GM11168 (cell line): ENCODE measurements at regions not wholly inside any gene's neighbourhood (a gene's known extent, or its start where the extent isn't known, plus 50 kb on each side); places are given as distances from the start of the nearest gene placed in this dataset.

Experiments used
- in situ Hi-C: fragments of 300-500 bp; cut with MboI; formaldehyde crosslinking; loops from one replicate; pipeline ENCODE4 v1.12.0; 2022; ENCODE audit warnings: low sequenced_read_pairs; ENCODE audit not compliant: unreplicated experiment

DNA sequence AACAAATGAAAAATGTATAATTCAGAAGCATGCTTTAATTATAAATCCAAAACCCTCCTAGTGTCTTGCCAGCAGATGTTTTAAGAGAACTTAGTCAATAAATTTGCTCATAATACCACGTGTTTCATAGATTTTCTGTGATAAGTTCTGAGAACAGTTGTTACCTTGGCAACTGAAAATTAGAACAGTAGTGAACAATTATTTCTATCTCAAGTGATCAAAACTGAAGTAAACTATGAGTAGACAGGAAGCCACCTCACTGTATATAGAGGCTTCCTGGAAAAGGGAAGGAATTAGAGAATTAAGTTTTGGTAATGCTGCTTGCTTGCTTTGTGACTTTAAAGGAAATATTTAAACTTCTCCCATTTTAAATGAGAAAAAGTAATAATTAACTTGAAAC, 266.0 kb upstream of the ANO3 start:
- in situ Hi-C loops = no loop called here

DNA sequence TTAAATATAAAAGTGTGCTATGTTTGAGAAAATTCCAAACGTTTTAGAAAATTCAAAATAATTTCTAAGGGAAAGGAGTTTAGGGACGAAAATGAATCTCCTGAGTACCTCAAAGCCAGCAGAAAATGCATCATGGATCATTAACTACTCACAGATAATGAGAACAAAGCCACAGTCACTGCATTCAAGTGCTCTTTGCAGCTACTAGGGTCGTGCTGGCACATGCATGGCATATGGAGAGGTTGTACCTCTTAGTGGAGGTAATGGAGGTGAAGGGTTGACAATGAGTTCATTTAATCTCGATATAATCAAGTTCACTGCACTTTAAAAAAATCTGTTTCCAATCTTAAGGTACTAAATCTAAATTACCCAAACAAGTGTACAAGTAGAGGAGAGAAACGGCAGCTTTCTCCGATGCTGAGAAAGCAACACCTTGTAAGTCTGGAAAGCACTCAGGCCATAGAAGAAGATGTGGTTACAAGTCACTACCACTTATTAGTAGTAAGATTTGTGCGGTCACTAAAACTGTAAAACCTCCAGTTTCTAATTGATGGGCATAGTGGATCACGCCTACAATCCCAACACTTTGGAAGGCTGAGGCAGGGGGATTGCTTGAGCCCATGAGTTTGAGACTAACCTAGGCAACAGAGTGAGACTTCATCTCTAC, 261.1 kb upstream of the ANO3 start:
- in situ Hi-C loops = no loop called here

DNA sequence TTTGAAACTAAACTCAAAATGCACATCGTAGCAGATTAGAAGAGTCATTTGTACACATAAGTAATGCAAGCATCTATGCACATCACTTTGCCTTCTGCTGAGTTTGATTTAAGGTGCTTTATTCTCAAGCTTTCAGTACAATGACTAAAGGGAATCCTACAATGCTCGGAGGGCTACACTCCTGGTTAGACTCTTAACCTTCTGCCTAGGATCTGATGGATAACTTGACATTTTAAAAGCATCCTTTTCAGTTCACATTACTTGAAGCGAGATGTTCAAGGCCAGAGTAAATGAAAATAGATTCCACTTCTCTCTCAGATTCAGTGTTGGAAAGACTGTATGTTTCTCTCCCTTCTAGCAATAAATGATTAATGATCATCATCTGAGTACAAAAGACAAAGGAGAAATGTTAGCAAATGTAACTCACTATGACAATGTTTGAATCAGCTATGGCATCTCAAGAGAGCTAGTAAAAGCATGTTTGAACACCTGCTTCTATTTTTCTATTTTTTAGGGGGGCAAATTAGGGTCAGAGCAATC, 259.2 kb upstream of the ANO3 start:
- in situ Hi-C loops = no loop called here

DNA sequence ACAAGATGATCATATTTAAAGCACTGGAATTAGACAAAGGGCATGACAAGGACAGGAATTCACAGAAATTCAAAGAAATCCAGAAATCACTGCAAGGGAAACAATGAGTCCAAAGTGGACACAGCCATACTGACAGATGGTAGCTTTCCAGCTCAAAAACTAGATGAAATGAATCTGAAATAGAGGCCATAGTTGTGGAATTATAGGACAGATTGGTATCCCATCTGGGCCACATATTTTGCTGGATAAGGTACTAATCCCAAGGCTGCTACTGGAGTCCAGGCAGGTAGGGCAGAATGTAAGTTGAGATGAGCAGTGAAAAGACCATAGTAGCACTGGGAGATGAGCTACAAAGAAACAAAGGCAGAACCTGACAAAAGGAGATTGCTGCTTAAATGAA, 258.3 kb upstream of the ANO3 start:
- in situ Hi-C loops = no loop called here

DNA sequence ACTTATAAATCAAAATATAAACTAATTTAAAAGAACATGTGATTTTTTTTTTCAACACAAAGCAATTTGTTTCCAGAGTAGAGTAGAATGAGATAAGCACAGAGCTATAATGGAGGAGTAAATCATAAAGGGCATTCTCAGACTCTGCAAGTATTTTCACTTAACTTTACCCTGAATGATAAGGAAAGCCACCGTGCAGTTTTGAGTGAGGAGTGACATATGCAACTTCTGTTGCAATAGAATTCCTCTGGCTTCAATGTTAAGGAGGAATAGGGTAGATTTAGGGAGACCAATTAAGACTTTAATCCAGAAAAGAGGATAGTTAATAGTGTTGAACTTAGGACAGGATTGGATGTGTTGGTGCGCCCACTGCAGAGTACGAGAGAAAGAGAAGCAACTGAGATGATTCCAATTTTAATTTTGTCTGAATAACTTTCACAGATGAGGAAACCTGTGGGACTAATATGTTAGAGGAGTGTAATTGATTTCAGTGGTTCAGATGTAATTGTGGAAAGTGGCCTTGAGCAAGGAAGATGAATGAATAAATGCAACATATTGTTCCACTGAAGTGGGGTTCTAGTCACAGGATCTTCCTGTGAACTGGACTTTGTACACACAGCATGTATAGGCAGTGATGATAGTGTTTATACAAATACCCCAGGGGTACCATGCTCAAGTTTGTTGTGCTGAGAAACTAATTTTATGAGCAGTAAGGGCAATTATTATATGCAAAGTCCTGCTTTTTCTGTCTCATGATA, 255.5 kb upstream of the ANO3 start:
- in situ Hi-C loops = no loop called here

DNA sequence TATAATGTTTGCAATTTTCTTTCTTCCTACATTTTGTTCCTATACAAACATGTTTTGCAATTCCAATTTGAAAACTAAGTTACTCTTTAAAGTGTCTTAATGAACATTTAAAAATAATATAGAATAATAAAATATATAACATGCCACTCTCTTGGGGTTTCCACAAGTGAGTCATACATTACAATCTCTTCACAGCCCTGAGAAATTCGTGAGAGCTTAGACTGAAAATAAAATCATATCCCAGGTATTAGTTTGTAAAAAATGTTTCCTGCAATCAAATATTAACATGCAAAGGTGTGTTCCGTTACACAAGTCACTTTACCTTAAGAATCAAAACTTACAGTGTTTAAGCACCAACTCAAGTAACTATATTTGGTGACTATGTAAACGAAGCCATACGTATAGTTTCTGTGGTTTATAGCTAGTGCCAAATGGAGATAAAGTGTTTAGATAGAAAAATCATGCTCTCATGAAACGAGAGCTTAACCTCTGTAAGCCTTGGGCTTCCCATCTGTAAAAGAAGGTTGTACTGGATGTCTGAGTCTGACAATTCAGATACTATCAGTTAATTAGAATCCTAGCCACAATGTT, 253.6 kb upstream of the ANO3 start:
- in situ Hi-C loops = no loop called here

DNA sequence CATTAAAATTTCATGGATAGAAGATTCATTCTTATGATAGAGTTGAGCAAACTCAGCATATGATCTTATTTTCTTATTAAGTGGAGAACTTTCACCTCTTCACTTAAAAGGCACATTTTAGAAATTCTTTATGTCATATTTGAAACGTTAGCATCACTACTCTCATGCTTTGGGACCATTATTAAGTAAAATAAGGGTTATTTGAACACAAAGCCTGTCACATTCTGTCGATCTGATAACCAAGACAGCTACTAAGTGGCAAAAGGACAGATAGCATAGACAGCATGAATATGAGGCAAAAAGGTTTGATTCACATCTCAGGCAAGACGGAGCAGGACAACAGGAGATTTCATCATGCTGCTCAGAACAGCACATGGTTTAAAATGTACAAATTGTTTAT, 247.6 kb upstream of the ANO3 start:
- in situ Hi-C loops = no loop called here

DNA sequence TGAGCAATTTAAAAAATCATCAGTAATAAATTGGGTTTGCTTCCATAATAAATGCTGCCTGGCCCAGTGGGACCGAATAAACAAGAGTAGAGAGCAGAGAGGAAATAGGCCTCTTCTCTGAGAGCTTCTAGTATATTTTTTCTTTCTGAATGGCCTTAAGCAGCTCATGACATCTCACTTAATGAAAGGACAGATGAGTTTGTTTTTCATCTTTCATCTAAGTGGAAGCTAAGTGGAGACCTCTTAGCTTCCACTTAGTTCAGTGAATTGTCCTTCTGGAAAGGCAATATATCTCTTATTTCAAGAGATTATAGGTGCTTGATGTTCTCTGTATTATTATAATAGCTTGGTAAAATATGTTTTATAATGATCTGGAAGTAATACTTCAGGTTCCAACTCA, 245.9 kb upstream of the ANO3 start:
- in situ Hi-C loops = no loop called here

DNA sequence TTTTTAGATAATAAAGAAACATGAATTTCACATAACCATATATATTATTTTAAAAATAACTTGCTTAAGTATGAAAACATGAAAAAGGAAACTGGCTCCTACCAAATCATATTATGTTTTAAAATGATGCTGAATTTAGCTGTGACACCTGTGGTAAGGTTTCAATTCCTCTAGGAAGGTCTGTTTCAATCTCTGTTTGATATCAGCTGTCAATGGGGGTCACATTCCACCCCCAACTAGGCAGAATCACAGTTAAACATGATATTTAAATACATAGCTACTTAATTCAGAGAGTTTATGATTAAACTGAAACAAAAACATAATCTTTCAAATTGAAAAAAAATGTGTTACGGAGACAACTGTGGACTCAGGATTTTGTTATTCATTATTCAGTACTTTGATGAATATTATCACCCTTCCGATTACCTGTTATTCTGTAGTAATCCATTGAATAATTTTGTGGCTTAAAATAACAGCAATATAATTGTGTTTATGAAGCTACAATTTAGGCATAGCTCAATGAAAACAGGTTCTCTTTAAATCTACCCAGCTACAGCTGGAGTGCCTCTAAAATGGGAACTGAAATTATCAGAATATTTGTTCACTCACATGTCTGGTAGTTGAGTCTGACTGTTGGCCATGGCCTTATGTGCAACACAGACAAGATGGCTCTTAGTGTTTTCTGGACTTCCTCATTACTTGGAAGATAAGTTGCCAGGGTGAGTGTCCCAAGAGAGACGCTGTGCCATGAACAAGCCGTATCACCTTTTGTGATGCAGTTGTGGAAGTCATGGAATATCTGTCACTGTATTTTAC, 244.6 kb upstream of the ANO3 start:
- in situ Hi-C loops = no loop called here

DNA sequence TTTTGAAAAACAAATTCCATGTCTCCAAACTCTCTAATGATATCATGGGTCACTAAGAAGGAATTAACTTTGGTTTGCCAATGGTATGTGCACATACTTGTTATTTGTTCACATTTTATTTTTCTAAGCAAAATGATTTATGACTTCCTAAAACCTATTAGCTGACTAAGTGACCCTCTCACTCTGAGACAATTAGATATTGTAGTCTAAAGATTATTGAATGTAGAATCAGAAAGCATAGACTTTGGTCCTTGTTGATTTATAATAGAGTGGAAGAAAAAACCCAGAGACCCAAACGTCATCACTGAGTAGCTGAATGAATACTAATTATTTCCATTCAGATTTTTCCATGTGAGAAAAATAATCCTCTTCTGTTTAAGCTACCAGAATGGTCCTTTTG, 243.5 kb upstream of the ANO3 start:
- in situ Hi-C loops = no loop called here

DNA sequence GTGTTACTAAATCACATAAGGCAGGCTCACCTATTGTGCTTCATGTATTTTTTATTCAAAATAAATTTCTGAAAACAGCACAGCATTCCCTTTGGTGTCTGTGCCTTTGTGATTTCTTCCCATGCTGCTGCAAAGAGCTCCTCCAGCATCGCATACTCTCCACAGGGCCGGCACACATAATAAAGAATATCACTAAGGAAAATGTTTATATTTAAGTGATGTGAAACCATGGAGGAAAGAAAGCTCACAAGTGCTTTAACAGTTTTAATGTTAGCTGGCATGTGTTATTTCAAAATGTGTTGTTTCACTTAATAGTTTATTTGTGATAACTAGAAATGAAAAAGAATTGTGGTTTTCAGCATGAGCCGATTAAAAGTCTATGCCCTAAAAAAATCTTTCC, 241.3 kb upstream of the ANO3 start:
- in situ Hi-C loops = no loop called here

DNA sequence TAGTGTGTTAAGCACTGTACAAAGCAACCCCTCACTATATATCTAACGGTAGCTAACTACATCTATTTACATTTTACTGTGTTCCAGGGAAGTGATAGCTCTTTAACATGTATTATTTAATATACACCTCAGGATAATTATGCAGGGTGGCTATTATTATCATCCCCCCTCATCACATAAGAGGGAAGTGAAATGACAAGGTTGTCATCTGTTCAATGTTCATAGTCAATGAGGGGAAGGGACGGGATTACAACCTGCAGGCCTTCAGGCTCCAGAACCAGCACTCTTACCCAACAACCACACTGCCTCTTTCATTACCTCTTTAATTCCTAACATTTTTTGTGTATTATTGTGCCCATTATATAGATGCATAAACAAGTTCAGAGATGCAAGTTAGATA, 238.7 kb upstream of the ANO3 start:
- in situ Hi-C loops = no loop called here

DNA sequence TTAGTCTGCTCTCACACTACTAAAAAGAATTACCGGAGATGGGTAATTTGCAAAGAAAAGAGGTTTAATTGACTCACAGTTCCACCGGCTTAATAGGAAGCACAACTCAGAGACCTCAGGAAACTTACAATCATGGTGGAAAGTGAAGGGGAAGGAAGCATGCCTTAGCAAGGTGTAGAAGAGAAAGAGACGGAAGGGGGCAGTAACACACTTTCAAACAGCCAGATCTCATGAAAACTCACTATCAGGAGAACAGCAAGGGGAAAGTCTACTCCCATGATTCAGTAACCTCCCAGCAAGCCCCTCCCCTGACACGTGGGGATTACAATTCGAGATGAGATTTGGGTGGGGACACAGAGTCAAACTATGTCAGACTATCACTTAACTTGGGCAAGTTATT, 236.6 kb upstream of the ANO3 start:
- in situ Hi-C loops = no loop called here

DNA sequence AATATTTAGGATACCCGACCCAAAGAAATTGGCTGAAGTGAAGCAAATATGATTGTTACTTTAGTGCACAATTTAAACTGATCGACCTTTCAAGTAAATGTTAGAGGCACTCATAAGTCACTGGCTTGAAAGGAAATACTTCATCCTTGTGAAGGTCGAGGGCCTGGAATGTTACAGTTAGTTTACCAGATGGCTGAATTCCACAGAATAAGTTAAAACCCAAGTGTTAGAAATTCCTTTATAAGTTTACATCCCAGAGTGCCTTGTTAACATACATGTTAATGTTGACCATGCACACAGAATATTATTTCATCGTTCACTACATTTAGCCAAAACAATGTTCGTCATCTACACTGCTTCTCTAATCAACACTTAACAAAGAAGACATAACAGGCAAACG, 235.5 kb upstream of the ANO3 start:
- in situ Hi-C loops = no loop called here

DNA sequence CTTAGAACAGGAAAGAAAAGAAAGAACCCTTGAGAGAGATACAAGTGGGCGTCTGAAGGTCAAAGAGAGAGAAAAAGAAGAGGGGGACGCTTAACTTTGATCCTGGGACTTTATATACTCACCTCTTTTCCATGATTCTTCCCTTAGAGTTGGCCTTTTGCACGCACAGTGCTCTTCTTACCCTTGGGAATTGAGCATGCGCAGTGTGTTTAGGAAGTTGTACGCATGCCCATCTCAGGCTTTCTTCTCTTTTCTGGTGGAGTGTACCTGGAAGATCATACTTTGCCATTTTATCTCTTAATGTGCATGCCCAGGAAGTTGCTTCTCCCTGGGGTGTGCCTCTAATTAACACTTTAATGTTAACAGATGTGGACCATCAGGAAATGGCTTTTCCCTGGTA, 229.6 kb upstream of the ANO3 start:
- in situ Hi-C loops = no loop called here

DNA sequence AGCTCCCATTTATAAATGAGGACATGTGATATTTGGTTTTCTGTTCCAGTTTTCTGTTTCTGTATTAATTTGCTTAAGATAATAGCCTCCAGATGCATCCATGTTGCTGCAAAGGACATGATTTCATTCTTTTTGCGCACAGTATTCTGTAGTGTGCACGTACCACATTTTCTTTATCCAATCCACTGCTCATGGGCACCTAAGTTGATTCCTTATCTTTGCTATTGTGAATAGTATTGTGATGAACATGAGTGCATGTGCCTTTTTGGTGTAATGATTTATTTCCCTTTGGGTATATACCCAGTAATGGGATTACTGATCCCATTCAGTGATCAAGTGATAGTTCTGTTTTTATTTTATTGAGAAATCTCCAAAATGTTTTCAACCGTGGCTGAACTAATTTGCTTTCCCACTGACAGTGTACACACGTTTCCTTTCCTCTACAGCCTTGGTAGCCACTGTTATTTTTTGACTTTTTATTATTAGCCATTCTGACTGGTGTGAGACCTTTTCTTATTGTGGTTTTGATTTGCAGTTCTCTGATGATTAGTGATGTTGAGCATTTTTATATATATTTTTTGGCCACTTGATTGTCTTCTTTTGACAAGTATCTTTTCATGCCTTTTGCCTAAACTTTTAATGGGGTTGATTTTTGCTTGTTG, 226.0 kb upstream of the ANO3 start:
- in situ Hi-C loops = no loop called here

DNA sequence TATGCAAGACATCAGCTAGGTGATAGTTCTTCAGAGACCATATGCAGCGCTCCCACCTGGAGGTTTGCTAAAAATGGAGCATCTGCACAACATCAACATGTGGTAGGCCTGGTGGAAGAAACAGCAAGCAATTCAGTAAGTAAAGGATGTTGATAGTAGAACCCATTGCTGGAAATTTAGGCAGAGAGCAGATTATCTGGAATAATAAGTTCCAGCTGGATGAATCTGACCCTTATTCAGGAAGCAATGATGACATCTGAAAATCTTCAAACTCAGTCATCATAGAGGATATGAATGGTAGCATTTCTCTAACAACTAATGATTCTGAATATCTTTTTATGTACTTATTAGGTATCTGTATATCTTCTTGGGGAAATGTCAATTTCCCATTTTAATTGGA, 225.2 kb upstream of the ANO3 start:
- in situ Hi-C loops = no loop called here

DNA sequence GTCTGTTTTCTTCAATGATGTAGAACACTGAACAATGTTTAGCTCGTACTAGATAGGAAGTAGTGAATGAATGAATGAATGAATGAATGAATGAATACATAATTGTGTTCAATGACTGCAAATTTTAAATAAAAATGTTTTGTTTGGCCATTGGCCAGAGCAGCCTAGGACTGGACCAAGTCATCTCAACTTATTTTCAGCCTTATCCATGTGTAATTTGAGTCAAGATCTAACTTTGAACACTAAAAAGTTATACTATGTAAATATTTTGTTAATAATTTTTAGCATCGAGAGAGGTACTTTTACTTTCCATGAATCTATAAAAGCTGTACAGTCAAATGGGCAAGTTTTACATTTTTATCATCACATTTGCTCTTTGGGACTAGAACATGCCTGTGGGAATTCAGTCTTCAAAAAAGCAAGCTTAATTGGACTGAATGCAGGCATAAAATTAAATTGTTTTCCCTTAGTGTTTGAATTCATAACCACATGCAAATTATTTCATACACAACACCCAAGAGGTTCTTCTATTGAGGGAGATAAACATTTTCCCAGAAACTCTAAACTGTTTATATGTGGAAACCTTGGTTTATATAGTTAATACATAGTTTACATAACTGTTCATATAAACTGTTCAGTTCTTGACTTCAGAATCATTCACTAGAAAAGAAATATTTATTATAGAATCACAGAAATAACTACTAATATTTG, 222.1 kb upstream of the ANO3 start:
- in situ Hi-C loops = no loop called here

DNA sequence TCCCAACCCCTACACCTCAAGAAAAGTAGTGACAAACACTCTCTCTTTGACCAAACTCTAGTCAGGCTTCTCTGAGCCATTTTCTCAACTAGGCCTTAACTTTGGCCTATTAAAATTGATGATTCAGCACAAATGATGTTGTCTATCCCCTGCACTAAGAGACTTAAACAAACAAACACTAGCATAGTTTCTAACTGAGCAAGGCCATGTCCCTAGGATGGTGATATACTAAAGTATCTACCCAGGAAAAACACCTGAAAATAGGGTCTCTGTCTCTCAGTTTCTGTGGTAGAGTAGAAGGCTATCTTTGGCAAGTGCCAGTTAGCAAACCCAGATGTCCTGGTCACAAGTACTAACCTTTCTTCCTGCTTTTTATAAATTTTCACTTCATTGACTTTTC, 219.7 kb upstream of the ANO3 start:
- in situ Hi-C loops = no loop called here

DNA sequence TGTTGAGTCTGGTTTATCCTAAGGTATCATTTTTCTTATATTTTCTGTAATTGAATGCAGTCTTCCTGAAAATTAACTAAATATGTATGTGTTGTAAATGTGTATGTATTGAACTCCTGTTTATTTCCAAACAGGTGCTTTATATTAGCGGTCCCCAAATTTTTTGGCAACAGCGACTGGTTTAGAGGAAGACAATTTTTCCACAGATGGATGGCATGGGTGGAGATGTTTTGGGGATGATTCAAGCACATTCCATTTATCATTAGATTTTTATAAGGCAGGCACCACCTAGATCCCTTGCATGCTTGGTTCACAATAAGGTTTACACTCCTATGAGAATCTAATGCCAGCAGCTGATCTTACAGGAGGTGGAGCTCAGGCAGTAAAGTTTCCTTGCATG, 210.5 kb upstream of the ANO3 start:
- in situ Hi-C loops = no loop called here
